ENCODE measurements at regions not wholly inside any gene's neighbourhood (a gene's known extent, or its start where the extent isn't known, plus 50 kb on each side); places are given as distances from the start of the nearest gene placed in this dataset.

DNA sequence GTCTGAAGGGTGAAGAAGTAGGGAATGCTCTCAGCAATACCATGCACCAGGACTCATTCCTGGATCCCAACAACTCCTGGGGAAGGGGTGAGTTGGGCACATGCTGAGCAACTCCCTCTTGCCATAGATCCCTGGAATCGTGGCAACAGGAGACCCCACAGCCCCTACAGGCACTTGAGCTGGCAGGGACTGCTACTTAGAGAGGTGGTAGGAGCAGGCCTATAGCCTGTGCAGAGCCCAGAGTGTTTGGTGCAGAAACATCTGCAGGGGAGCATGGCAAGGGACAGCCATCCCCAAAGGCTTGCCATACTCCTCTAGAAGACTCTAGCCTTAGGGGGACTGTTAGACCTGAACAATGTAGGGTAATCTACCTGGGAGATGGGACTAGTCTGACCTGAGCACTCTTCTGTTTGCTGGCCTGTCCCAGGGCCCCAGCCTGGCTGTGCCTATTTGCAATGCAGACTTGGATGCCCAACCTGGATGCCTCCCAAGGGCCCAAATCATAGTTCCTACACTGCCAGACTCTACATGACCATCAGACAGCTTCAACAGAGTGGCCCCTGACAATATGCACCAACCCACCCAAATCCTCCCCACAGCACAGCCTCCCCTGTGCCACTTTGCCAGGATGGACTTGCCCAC, 568.6 kb upstream of the KIF2B start:
- TF ChIP-seq, protein P1, sequence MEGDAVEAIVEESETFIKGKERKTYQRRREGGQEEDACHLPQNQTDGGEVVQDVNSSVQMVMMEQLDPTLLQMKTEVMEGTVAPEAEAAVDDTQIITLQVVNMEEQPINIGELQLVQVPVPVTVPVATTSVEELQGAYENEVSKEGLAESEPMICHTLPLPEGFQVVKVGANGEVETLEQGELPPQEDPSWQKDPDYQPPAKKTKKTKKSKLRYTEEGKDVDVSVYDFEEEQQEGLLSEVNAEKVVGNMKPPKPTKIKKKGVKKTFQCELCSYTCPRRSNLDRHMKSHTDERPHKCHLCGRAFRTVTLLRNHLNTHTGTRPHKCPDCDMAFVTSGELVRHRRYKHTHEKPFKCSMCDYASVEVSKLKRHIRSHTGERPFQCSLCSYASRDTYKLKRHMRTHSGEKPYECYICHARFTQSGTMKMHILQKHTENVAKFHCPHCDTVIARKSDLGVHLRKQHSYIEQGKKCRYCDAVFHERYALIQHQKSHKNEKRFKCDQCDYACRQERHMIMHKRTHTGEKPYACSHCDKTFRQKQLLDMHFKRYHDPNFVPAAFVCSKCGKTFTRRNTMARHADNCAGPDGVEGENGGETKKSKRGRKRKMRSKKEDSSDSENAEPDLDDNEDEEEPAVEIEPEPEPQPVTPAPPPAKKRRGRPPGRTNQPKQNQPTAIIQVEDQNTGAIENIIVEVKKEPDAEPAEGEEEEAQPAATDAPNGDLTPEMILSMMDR (optimal IDR thresholded peaks at IDR 0.05 in 1 of 3, IDR thresholded peaks at IDR 0.05 in 1 of 3, conservative IDR thresholded peaks at IDR 0.05 in 1 of 3; ENCODE audit: extremely low read depth in 1 of 3, insufficient read depth in 2 of 3, low read length in 3 of 3): no peak
- TF ChIP-seq EZH2 (IDR thresholded peaks at IDR 0.05; ENCODE audit: low read length): no peak
